Epithelial cell of proximal tubule (primary cell): ENCODE measurements at regions not wholly inside any gene's neighbourhood (a gene's known extent, or its start where the extent isn't known, plus 50 kb on each side); places are given as distances from the start of the nearest gene placed in this dataset.
"Not testable (repeated sequence)": the region's sequence is repeated elsewhere in the genome, so short reads cannot be mapped to it uniquely, and the experiment has no call there.

Source experiments
- DNase-seq: peaks from one replicate; pipeline ENCODE4 v3.0.0-alpha.2; 2011; ENCODE audit warnings: low read depth
- H3K4me3 ChIP-seq: 2 replicates; pipeline ENCODE4 v1.5.1; 2011; ENCODE audit warnings: low read depth, mild to moderate bottlenecking, low read length
- CTCF ChIP-seq: conservative IDR thresholded peaks from 2 replicates; pipeline ENCODE4 v1.5.1; 2012; ENCODE audit warnings: low read depth, mild to moderate bottlenecking, low read length

GRCh38 chr5:40356248-40356647 lies 323.5 kb upstream of the PTGER4 start:
- DNase-seq: no peak
- no peak for TF ChIP-seq CTCF

GRCh38 chr5:40355846-40356245 lies 323.9 kb upstream of the PTGER4 start:
- DNase-seq: no peak
- no peak for TF ChIP-seq CTCF
- no peak overlapping the region for H3K4me3 ChIP-seq

More at GRCh38 chr5:40356248-40356647, 323.5 kb upstream of the PTGER4 start:
- no peak overlapping the region for H3K4me3 ChIP-seq

GRCh38 chr5:40355181-40355580 lies 324.5 kb upstream of the PTGER4 start:
- no peak overlapping the region for H3K4me3 ChIP-seq
- no peak for TF ChIP-seq CTCF
- no peak for DNase-seq

- DNase-seq: no peak
- TF ChIP-seq CTCF: no peak
- H3K4me3 ChIP-seq: no peak overlapping the region
Measured at GRCh38 chr5:40354171-40354570, 325.5 kb upstream of the PTGER4 start.

GRCh38 chr5:40353442-40353841 lies 326.3 kb upstream of the PTGER4 start:
- H3K4me3 ChIP-seq: no peak overlapping the region
- DNase-seq: no peak
- no peak for TF ChIP-seq CTCF

GRCh38 chr5:40347981-40348725 lies 331.6 kb upstream of the PTGER4 start:
- DNase-seq: no peak
- no peak for TF ChIP-seq CTCF
- H3K4me3 ChIP-seq: no peak overlapping the region

- DNase-seq: no peak
- H3K4me3 ChIP-seq: no peak overlapping the region
- TF ChIP-seq CTCF: no peak
Measured at GRCh38 chr5:40346901-40347300, 332.8 kb upstream of the PTGER4 start.

- not testable (repeated sequence) for DNase-seq, H3K4me3 ChIP-seq
Measured at GRCh38 chr5:40338434-40338833, 341.3 kb upstream of the PTGER4 start.
